Upper lobe of right lung (tissue), 1 donor: ENCODE measurements at regions not wholly inside any gene's neighbourhood (a gene's known extent, or its start where the extent isn't known, plus 50 kb on each side); places are given as distances from the start of the nearest gene placed in this dataset.

Experiments
- ATAC-seq: fragments of 200-7000 bp; cut with Tn5 transposase; one replicate; pipeline ENCODE4 v1.9.1; 2020; ENCODE audit warnings: mild to moderate bottlenecking, moderate library complexity
- DNase-seq: peaks from one replicate; pipeline ENCODE4 v3.0.0-alpha.2; 2020
- H3K27ac ChIP-seq: fragments of 200-600 bp; one replicate; pipeline ENCODE4 v1.8.0; 2022
- H3K27me3 ChIP-seq: fragments of 200-600 bp; one replicate; pipeline ENCODE4 v1.8.0; 2022; ENCODE audit warnings: mild to moderate bottlenecking
- H3K36me3 ChIP-seq: fragments of 200-600 bp; one replicate; pipeline ENCODE4 v1.8.0; 2022
- H3K4me1 ChIP-seq: fragments of 200-600 bp; one replicate; pipeline ENCODE4 v1.8.0; 2022
- H3K4me3 ChIP-seq: fragments of 200-600 bp; one replicate; pipeline ENCODE4 v1.8.0; 2022; ENCODE audit warnings: mild to moderate bottlenecking
- H3K9me3 ChIP-seq: fragments of 200-600 bp; one replicate; pipeline ENCODE4 v1.8.0; 2022
- intact Hi-C: fragments of 100-400 bp; cut with DNase I; formaldehyde crosslinking; loops from one replicate; pipeline ENCODE4 v1.11.0; 2022
- TF ChIP-seq, protein P1 (sequence below): fragments of 200-600 bp; IDR thresholded peaks from one replicate; pipeline ENCODE4 v1.8.0; 2022; ENCODE audit warnings: antibody characterized with exemption
- donor health status: DM: no; HTN: yes; CAD: no; lungs with severe emphysema.

DNA sequence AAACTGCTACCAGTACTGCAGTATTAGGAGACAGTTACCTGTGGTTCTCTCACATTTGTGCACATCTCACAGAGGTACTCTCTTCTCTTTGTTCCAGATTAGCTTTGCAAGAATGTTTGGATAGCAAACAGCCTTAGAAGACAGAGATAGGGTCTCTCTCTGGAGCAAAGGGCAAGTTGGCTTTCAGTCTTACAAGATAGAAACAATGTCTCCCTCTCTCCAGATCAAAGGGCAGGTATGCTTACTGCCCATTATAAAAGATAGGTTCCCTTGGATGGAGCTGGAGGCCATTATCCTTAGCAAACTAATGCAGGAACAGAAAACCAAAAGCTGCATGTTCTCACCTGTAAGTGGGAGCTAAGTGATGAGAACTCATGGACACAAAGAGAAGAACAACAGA, 50.2 kb upstream of the KIT start:
- TF ChIP-seq, protein P1, sequence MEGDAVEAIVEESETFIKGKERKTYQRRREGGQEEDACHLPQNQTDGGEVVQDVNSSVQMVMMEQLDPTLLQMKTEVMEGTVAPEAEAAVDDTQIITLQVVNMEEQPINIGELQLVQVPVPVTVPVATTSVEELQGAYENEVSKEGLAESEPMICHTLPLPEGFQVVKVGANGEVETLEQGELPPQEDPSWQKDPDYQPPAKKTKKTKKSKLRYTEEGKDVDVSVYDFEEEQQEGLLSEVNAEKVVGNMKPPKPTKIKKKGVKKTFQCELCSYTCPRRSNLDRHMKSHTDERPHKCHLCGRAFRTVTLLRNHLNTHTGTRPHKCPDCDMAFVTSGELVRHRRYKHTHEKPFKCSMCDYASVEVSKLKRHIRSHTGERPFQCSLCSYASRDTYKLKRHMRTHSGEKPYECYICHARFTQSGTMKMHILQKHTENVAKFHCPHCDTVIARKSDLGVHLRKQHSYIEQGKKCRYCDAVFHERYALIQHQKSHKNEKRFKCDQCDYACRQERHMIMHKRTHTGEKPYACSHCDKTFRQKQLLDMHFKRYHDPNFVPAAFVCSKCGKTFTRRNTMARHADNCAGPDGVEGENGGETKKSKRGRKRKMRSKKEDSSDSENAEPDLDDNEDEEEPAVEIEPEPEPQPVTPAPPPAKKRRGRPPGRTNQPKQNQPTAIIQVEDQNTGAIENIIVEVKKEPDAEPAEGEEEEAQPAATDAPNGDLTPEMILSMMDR: no peak
- no peak for DNase-seq
- no peaks in the 10 kb centered on the region for H3K27me3 ChIP-seq
- no peaks in the 10 kb centered on the region for H3K9me3 ChIP-seq
- H3K27ac ChIP-seq: no peak overlapping the region
- H3K36me3 ChIP-seq: no peaks in the 10 kb centered on the region
- no peak overlapping the region for H3K4me3 ChIP-seq
- ATAC-seq: no peak
- H3K4me1 ChIP-seq: no peaks in the 10 kb centered on the region
- intact Hi-C loops: no loop called here
